ENCODE measurements at regions not wholly inside any gene's neighbourhood (a gene's known extent, or its start where the extent isn't known, plus 50 kb on each side); places are given as distances from the start of the nearest gene placed in this dataset.

DNA sequence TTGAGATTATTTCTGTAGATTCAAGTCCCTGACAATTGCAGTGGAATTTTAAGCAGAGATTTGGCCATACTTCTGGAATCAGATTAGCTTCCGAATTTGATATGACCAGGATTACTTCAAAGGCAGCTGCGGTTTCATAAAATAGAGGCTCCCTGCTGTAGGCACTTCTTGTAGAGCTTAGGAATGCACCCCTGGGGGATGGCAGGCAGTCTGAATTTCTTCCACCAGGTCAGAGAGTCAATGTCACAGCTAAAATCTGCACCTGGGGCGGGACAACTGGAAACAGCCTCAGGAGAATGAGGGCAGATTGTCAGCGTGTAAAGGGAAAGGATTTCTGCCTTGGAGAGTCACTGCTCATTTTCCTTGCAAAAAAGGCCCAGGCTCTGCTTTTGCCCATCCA lies 182.6 kb downstream of the ARRDC4 start:
- DNase-seq (ENCODE audit: low read depth) = no peak

DNA sequence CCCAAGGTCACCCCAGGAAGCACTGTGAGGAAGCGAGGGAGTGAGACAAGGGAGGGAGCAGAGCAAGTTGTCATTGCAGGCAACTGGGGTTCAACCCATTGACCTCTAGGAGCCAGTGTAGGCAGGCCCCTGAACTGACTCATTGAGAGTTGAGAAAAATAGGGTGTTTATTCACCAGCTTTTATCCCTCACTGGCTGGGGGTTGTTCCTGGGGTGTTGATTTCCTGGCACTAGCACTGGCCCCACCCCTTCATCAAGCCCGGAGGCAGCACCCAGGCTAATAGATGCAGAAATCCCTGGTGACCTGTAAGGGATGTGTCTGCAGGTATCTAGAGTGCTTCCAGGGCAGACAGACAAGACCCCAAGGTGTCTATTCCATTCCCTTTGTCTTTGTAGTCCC lies 183.9 kb downstream of the ARRDC4 start:
- no peak for DNase-seq (ENCODE audit: low read depth)

DNA sequence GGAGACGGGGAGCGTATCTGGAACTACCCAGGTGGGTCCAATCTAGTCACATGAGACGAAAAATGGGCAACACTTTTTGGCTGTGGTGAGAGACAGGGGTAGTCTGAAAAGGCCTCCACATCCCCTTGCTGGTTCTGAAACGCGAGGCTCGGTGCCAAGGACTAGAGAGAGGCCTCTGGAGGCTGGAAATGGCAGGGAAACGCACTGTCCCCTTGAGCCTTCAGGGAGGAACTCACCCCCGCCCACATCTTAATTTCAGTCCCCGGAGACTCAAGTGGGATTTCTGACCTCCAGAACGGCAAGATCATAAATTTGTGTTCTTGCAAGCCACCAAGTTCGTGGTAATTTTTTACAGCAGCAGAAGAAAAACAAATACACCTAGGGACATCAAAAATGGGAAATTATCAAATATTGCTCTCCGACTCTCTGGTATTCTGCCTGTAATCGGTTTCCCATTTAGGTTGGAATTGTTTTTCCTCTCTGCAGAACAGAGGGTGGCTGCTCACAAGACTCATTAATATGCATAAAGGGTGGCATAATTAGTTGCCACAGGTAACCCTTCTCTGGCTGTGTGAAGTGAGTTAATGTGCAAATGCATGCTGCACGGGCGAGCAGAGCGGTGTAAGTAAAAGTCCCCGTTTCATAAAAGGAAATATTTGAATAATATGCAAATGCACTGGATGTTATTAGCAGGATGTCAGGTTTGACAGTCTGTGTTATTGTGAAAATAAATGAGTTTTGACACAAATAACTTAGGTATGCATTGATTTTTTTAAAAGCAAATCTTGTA lies 185.7 kb downstream of the ARRDC4 start:
- DNase-seq (ENCODE audit: low read depth) = no peak

DNA sequence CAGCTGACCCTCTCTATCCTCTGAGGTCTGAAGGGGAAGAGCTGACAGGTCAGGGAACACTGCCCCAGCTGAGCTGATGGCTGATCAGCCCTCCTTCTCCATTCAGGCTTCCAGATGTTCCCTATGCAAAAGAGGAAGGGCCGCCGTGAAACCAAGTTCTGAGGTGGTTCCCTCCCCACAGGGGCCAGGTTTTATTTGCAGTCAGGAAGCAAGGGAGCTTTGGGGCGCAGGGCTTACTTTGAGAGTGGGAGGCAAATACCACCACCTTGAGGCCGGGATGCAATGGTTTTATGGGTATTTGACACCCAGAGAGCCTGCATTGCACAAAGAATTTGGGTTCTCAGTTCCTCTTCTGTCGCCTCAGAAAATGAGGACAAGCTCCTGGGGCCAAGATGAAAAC lies 186.9 kb downstream of the ARRDC4 start:
- DNase-seq (ENCODE audit: low read depth) = no peak

DNA sequence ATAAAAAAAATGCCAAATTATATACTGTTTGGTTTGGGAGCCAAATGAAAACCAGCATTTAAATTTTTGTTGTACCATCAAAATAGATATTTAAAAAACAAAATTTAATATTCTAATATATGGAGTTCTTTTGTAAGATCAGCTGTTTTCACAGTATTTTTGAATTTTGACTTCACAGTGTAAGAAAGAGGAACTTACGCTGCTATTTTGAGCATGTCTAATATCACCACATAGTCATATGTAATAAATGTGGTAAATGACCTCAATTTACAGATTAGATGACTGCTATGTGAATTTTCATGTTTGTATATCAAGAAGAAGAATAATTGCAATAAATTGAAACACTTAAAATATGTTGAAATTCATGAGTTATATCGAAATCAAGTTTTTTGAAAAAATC lies 189.6 kb downstream of the ARRDC4 start:
- no peak for DNase-seq (ENCODE audit: low read depth)

DNA sequence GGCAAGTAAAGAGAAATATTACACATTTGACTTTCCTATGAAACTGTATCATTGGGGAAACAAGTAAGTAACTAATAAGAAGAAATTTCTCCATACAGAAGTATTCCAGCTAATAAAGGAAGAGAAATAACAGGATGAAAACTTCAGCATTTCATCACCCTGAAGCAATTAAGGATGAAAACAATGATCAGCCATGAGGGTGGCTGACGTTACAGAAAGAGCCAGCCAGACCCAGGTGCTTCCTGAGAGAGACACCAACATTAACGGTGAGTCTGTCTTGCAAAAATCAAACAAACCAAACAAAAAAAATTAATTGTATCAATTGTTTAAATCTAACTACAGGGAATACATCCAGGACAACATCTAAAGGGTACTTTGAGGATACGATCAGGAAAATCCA lies 190.0 kb downstream of the ARRDC4 start:
- no peak for DNase-seq (ENCODE audit: low read depth)

DNA sequence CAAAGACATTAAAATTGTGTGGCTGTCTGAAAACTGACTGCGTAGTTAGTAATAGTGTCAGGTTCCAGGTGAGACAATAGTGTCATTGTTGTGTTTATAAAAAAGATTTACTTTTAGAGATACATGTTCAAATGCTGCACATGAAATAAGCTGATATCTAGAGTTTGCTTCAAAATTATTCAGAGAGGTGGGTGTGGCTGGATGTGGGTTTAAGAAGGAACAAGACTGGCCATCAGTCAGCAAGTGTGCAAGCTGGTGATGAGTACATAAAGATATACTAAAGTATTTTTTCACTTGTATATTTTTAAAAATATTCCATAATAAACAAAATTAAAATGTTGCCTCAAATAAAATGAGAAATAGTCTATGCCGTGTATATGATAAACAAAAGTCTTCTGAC lies 190.6 kb downstream of the ARRDC4 start:
- DNase-seq (ENCODE audit: low read depth) = no peak

DNA sequence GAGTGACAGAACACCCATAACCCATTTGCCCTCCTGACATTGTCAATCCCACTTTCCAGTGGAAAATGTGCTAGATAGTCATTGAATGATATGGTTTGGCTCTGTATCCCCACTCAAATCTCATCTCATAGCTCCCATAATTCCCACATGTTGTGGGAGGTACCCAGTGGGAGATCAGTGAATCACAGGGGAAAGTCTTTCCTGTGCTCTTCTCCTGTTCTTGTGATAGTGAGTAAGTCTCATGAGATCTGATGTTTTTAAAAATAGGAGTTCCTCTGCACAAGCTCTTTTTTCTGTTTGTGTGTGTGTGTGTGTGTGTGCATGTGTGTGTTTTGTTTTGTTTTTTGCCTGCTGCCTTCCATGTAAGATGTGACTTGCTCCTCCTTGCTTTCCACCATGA lies 191.7 kb downstream of the ARRDC4 start:
- DNase-seq (ENCODE audit: low read depth) = no peak

DNA sequence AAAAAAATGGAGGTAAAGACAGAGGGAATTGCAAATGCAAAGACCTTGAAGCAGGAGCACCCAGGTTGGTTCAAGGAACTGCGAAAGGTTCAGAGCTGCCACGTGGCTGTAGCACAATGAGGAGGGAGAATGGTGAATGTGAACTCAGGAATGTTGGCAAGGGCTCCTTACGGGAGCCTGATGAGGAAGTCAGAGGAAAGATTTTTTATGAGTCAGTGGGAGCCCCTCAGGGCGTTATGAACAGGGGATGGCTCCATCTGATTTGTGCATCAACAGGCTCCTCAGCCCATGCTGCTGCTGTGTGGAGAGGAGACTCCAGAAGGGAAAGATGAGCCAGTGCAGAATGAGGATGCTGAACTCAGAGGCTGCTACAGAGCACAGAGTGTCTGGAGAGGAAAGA lies 194.4 kb downstream of the ARRDC4 start:
- DNase-seq (ENCODE audit: low read depth) = peak; percentile 75

DNA sequence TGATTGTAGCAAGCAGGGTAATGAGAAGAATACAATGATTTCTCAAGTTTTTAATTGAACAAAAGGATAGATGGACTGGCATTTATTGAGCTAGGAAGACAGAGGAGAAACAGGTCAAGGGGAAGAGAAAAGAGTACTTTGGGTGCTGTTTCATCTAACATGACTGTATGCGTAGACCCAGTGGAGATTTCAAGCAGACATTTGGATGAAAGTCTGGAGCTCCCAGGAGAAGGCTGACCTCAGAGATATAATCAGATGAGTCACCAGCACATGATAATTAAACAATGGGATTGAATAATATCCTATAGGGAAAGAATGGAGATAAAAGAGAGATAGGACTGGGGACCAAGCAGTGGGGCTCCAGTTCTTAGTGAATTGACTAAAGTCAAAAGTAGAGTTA lies 194.9 kb downstream of the ARRDC4 start:
- peak; percentile 24 for DNase-seq (ENCODE audit: low read depth)

DNA sequence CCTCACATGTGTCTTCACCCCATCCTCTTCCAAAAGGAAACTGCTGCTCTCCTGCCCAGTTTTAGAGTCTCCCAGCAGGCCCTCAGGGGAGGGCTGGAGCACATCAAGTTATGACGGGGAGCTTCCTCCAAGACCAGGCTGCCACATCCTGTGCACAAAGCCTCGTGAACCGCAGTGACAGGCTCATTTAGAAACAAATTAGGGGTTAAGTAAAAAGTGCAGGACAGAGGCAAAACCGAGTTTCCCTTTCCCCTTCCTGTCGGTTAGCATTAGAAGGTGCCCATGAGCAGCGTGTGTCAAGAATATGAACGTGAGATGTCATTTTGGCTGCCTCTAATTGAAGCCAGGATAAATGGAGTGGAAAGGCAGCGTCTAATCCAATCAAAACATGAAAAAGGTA lies 199.7 kb downstream of the ARRDC4 start:
- DNase-seq (ENCODE audit: low read depth) = no peak

DNA sequence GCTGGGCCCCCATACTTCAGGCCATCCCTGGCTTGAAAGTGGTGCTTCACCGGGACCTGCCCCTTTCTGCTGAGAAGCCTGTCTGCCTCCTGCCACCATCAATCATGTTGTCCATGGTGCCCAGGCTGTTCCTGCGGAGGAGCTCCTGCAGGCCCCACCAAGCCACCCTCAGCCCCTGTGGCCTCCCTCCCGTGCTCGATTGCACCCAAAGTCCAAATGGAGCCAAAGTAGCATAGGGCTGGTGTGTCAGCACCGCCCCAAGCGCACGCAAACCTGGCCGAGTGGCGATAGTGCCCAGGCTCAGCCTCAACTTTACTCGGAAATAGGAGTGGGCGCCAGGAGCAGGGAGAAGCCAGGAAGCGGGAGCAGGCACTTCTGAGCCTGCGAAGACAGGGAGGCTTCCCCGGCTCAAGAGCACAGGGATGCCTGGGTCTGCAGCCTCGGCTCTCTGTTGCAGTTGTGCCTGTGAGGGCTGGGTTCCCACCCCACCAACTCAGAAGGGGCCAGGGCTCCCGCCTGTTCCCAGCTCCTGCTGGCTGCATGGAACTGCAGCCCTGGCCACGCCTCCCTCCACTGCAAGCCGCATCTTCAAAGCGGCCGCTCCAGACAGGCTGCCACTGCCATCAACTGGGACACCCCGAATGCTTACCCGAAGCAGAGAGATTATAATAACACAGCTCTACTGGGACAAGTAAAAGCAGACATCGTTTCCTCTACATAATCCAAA lies 203.0 kb downstream of the ARRDC4 start:
- no peak for DNase-seq (ENCODE audit: low read depth)

DNA sequence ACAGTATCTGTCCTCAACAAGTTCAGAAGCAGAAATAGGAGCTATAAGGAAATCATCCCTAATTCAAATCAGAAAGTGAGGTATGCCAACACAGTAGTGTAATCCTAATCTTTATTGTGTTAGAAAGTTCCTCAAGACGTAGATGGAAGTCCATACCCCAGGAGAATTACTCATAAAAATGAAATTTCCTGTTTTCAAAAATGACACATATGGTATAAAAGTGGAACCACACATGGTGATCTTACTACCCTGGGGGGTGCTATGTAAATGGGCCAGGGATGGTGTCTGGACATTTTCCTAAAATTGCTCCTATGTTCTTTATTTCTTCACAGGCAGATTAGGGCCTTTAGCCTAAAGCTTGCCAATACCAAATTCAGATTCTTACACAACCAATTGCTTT lies 204.1 kb downstream of the ARRDC4 start:
- DNase-seq (ENCODE audit: low read depth) = no peak

DNA sequence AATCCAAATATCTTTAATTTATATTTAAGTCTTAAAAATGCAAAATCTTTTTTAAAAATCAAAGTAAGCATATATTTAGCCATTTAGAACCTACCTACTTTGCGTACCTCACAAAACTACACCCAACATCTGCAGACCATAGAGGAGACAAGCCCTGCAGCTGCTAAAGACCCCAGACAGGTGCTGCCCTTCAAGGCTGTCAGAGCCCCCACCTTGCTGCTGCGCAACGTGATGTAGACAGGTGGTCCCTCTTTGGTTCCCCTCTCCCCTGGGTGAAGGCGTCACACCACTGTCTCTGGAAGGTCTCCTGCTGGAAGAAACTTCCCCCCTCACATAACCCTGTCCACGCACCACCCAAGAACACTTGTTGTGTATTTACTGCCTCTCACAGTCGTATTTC lies 204.5 kb downstream of the ARRDC4 start:
- no peak for DNase-seq (ENCODE audit: low read depth)

DNA sequence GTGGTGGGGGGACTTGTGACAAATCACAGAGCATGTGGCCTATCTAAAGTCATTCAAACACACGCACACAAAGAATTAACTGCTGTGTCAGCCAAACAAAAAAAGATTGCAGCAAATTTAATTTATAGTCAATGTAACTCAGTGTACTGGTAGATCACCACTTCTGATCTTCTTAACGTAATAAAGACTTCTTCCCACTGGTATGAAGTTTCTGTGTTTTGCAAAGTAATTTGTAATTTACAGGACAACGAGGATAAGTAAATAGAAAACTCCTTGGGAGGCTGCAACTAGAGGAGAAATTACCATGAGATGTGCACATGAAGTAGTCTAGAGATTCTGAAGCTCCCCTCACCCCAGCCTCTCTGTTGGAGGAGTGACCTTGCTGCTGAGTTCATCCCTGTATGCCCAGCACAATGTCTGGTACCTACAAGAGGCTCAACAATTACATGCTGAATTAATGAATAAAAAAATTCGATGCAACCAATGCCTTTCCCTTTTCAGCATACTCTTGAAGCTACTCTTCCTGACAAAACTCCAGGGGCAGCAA lies 207.3 kb downstream of the ARRDC4 start:
- DNase-seq (ENCODE audit: low read depth) = no peak

DNA sequence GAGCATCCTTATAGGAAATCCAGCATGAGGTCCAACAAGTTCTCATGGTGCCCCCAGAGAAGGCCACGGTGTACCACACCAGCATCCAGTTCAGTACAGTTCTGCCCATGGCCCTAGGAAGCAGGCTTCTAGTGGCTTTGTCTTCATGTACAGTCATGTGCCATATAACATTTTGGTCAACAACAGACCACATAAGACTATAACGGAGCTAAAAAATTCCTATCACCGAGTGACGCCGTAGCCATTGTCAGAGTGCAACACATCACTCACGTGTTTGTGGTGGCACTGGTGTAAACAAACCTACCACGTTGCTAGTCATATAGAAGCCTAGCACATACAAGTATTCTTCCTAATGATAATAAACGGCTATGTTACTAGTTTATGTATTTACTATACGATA lies 209.0 kb downstream of the ARRDC4 start:
- DNase-seq (ENCODE audit: low read depth) = no peak

DNA sequence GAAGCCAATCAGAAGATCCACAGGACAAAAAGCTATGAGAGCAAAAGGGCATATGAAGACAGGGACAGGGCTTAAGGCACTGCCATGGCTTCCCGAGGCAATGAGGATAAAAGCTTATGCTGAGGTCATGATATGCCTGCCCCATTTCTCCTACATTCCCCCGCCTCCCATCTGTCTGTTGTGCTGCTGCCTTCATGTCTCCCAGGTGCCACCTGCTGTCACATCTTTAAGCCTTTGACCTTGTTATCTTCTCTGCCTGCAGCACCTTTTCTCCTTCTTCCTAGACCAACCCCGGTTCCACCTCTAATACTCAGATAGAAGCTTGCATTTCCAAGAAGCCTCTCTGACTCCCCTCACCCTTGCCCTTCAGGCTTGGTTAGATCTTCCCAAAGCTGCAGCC lies 213.8 kb downstream of the ARRDC4 start:
- DNase-seq (ENCODE audit: low read depth) = no peak

DNA sequence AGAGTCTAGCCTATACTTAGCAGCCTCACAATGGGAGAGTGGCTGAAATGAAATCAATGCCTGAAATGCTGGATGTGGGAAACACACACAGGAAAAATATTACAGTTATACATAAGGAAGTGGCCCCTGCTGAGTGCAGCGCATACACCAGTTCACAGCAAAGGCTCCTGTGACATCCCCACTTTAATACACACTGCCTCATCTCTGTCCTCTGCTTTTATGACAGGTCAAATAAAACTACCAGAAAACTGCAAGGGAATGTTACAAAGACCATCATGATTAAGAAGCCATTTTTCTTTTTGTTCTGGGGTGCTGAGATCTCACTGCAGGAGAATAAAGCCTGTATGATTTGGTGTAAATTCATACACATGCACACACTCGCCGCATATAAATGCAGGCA lies 214.3 kb downstream of the ARRDC4 start:
- DNase-seq (ENCODE audit: low read depth) = no peak

DNA sequence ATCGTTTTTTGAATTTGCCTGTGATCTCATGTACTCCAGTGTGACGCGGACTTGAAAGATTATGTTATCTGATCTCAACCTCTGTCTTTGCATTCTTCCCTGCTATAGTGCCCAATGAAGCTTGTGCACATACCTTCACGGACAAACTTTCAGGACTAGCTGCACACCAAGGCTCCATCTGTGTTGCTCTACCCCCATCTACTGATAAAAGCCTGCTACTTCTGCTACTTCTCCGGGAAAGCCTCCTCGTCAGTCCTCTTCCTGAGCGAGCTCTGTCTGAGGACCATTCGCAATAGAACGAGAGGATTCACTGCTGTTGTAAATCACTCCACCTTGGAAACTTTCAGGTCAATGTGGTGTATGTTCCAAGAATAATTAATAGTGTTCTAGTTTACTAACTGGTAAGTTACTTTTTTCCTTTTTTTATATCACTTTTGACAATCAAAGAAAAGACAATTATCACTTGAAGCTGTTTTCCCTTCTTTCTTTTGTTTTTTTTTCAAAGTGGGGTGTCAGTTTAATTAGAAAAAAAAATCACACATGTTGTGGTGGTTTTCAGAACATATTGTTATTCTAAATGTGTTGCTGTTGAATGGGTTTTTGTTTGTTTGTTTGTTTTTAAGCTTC lies 217.6 kb downstream of the ARRDC4 start:
- peak; percentile 79 for DNase-seq (ENCODE audit: low read depth)

DNA sequence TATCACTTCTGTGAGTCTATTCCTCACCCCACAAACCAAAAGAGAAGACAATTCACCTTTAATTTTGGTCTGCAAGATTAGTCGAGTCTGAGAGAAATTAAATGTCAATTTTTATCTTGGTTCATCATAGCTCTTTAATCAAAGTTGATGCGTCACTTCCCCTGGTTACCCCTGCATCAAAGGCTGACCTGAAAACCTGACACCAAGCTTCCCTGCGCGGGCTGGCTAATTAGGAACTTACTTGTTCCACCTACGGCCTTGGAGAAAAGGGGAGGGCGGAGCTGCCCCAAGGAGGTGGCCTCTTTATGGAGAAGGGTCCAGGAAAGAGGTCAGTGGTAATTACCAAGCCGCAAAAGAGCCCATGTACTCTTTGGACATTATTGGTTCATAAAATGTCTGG lies 218.4 kb downstream of the ARRDC4 start:
- DNase-seq (ENCODE audit: low read depth) = no peak

DNA sequence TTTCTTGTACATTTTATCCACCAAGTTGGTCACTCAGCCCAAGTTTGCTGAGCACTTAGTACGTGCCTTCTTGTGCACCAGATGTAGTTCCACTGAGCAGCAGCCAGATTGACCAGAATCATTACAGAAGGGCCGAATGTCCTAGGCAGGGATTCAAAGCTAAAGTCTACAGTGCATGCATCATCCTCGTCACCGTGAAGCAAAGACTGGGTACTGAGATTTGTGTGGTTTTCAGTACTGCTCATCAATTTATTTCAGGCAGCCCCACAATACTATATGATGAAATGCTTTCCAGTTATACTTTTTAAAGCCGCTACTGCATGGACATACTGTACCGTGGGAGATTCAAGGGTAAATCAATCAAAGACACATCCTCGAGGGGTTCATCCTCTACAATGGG lies 227.0 kb downstream of the ARRDC4 start:
- no peak for DNase-seq (ENCODE audit: low read depth)

DNA sequence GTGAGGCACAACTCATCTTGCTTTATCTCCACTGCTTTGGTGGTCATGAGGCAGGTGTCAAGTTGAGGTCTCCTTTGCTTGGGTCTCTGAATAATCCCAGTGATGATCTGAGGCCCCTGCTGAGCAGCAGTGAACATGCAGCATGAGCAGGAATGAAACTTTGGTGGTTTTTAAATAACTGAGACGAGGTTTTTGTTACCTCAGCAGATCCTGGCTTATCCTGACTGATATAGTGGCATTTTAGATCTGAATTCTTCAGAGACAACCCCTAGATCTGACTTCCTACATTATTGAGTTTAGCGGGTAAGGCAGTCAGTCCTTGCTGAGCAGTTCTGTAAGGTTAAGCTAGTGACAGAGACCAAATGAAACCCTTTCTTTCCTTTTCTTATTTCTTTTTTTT lies 230.4 kb downstream of the ARRDC4 start:
- DNase-seq (ENCODE audit: low read depth) = no peak

DNA sequence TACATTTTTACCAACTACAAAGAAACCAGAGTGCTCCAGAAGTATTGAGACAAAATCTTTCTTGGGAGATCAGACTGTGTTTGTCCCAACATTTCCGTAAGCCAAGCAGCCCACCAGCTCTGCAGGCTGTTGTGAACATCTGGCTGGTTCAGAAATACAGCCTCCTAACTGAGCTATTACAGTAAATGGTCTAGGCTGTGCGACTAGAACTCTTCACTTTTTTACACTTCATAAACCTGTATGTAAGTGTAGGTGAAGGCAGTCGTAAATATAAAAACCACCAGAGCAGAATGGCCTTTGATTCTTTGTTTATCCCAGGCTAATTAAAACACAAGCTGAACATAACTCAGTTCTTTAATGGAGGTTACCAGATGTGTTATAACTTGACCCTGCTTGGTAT lies 235.3 kb downstream of the ARRDC4 start:
- no peak for DNase-seq (ENCODE audit: low read depth)
